Endothelial cell of umbilical vein (primary cell): ENCODE measurements at regions not wholly inside any gene's neighbourhood (a gene's known extent, or its start where the extent isn't known, plus 50 kb on each side); places are given as distances from the start of the nearest gene placed in this dataset.

Experiments used
- BruUV-seq: library from RNA; stranded (reverse); fragments of 400-500 nt; replicated peaks from 2 replicates; lab custom pipeline; 2021; lab: Mats Ljungman, UMichigan
- CTCF ChIA-PET: fragments of 300-600, 350-600 bp; sonication (Branson Sonifier 250); formaldehyde crosslinking; loops from one replicate; lab custom pipeline; 2021; ENCODE audit warnings: antibody characterized with exemption, inconsistent platforms; lab: Charles Lee
- POLR2A ChIA-PET: fragments of 300-600, 350-600 bp; sonication (Branson Sonifier 250); formaldehyde crosslinking; loops from one replicate; lab custom pipeline; 2021; ENCODE audit warnings: antibody characterized with exemption, inconsistent platforms; lab: Charles Lee
- DNase-seq: peaks from one replicate; pipeline ENCODE4 v3.0.0-alpha.2; 2011; ENCODE audit warnings: low read depth, low spot score
- FAIRE-seq: peaks from 2 replicates; lab custom pipeline; 2011; peaks lifted over from hg19 to GRCh38; lab: Jason Lieb, UNC
- H2AFZ ChIP-seq: 2 replicates; pipeline ENCODE4 v1.6.0; 2012; ENCODE audit warnings: low read depth, low read length, control low read depth, inconsistent platforms
- H3K27ac ChIP-seq: 2 replicates; pipeline ENCODE4 v1.5.1; 2011; ENCODE audit warnings: low read depth, mild to moderate bottlenecking, control low read depth, low read length, moderate library complexity; ENCODE audit not compliant: insufficient read depth
- H3K27me3 ChIP-seq, 2 experiments: 2 replicates each; pipeline versions ENCODE4 v1.6.0 to v1.6.1; 2011; ENCODE audit warnings: low read length in 2 of 2, mixed read lengths in 1 of 2; ENCODE audit not compliant: control insufficient read depth in 2 of 2, insufficient read depth in 2 of 2
- H3K36me3 ChIP-seq, 2 experiments: 2 replicates in 1 of 2; 3 replicates in 1 of 2; pipeline ENCODE4 v1.5.1; 2011; ENCODE audit warnings: low read length in 2 of 2, mild to moderate bottlenecking in 1 of 2, moderate library complexity in 1 of 2; ENCODE audit not compliant: control insufficient read depth in 2 of 2, insufficient read depth in 2 of 2; ENCODE audit errors: extremely low read depth in 1 of 2
- H3K4me1 ChIP-seq: 3 replicates; pipeline ENCODE4 v1.5.1; 2011; ENCODE audit warnings: mild to moderate bottlenecking, low read length; ENCODE audit not compliant: control insufficient read depth, insufficient read depth; ENCODE audit errors: extremely low read depth
- H3K4me2 ChIP-seq: 2 replicates; pipeline ENCODE4 v1.6.1; 2011; ENCODE audit warnings: low read length, control low read depth, mixed read lengths; ENCODE audit not compliant: insufficient read depth
- H3K4me3 ChIP-seq, 3 experiments: fragments of 200-600 bp in 1 of 3; sonication (generic), shearing (Covaris generic) in 1 of 3; replicated peaks in 1 of 3; 2 replicates each; pipeline ENCODE4 v1.5.1; 2011 to 2016; ENCODE audit warnings: control low read depth in 3 of 3, low read length in 3 of 3, mild to moderate bottlenecking in 2 of 3, inconsistent platforms in 1 of 3, low read depth in 1 of 3, moderate library complexity in 1 of 3; ENCODE audit not compliant: insufficient read depth in 1 of 3
- H3K79me2 ChIP-seq: 2 replicates; pipeline ENCODE4 v1.6.0; 2012; ENCODE audit warnings: low read length, inconsistent platforms; ENCODE audit not compliant: control insufficient read depth, insufficient read depth
- H3K9ac ChIP-seq: replicated peaks from 2 replicates; pipeline ENCODE3; 2011; ENCODE audit warnings: low read length, control low read depth; ENCODE audit not compliant: insufficient read depth; ENCODE audit errors: extremely low read depth
- H3K9me1 ChIP-seq: replicated peaks from 3 replicates; pipeline ENCODE4 v1.6.0; 2011; ENCODE audit warnings: mild to moderate bottlenecking, low read length; ENCODE audit not compliant: control insufficient read depth, insufficient read depth; ENCODE audit errors: extremely low read depth
- H3K9me3 ChIP-seq: replicated peaks from 2 replicates; pipeline ENCODE4 v1.5.1; 2012; ENCODE audit warnings: low read length, inconsistent platforms; ENCODE audit not compliant: control insufficient read depth, insufficient read depth
- H4K20me1 ChIP-seq: replicated peaks from 2 replicates; pipeline ENCODE3; 2011; ENCODE audit warnings: mild to moderate bottlenecking, low read length; ENCODE audit not compliant: control insufficient read depth, insufficient read depth; ENCODE audit errors: extremely low read depth
- EZH2 ChIP-seq: IDR thresholded peaks from 2 replicates; pipeline ENCODE4 v1.6.1; 2012; ENCODE audit warnings: borderline replicate concordance, low read depth, mild to moderate bottlenecking, moderate library complexity, low read length, inconsistent platforms; ENCODE audit not compliant: severe bottlenecking
- FOS ChIP-seq: IDR thresholded peaks from 2 replicates; pipeline ENCODE4 v1.6.1; 2011; ENCODE audit warnings: mild to moderate bottlenecking, low read length, moderate library complexity, borderline replicate concordance; ENCODE audit not compliant: insufficient read depth
- GATA2 ChIP-seq: IDR thresholded peaks from 2 replicates; pipeline ENCODE4 v1.7.0; 2011; ENCODE audit warnings: low read depth, mild to moderate bottlenecking, moderate library complexity, mixed read lengths, low read length; ENCODE audit not compliant: insufficient read length, insufficient read depth
- JUN ChIP-seq: IDR thresholded peaks from 2 replicates; pipeline ENCODE4 v1.6.1; 2011; ENCODE audit warnings: borderline replicate concordance, low read depth; ENCODE audit not compliant: insufficient read length, insufficient read depth
- MAX ChIP-seq: IDR thresholded peaks from 2 replicates; pipeline ENCODE4 v1.6.1; 2011; ENCODE audit not compliant: insufficient read depth, insufficient read length
- MYC ChIP-seq: IDR thresholded peaks from one replicate; pipeline ENCODE4 v1.6.1; 2011; ENCODE audit warnings: mild to moderate bottlenecking, low read depth, low read length
- POLR2A ChIP-seq: IDR thresholded peaks from 2 replicates; pipeline ENCODE4 v1.6.1; 2012; ENCODE audit warnings: low read depth, mild to moderate bottlenecking, control low read depth, low read length
- POLR2AphosphoS5 ChIP-seq: IDR thresholded peaks from 2 replicates; pipeline ENCODE4 v1.6.1; 2012; ENCODE audit warnings: low read depth, mild to moderate bottlenecking, control low read depth, low read length, moderate library complexity; ENCODE audit not compliant: insufficient read depth
- dilution Hi-C: fragments of 300-500 bp; cut with MboI; formaldehyde crosslinking; loops from one replicate; pipeline ENCODE4 v1.15.0; 2019; ENCODE audit warnings: low sequenced_read_pairs; ENCODE audit not compliant: extremely low pct_ligation_motif_present
- intact Hi-C: fragments of 100-400 bp; cut with micrococcal nuclease; formaldehyde crosslinking; loops from one replicate; pipeline ENCODE4 v1.10.0; 2022
- TF ChIP-seq, protein P1 (sequence below), 2 donors: IDR thresholded peaks; 1 replicate in 1 of 2; 2 replicates in 1 of 2; pipeline ENCODE4 v1.5.1; 2011; ENCODE audit warnings: low read length in 2 of 2, mild to moderate bottlenecking in 2 of 2, moderate library complexity in 2 of 2, control low read depth in 1 of 2, inconsistent platforms in 1 of 2, low read depth in 1 of 2; ENCODE audit not compliant: insufficient read depth in 1 of 2; ENCODE audit errors: extremely low read depth in 1 of 2

DNA sequence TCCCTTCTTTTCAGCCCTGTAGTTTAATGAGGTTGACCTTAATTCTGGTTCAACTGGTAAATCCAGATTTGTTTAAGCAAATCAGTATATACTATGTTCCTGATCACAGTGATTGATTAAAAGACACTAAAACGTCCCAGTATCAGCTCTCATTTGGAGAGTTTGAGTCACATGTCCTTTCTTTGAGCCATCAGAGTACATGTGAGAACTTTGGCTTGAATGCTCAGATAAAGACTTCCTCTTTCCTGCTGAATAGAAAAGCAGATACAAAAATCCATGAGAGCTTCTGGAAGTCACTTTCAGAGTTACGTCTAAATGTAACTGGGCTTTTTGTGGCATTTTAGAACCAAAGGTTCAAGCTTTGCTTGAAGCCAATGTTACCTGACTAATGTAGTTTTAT lies 341.8 kb upstream of the SATB1 start:
- Histone ChIP-seq H4K20me1 (no peaks in the 10 kb centered on the region), H3K9me1 (no peaks in the 10 kb centered on the region), H3K4me3 (no peak overlapping the region), H3K4me2 (no peak overlapping the region), H3K4me1 (no peaks in the 10 kb centered on the region), H3K36me3 (no peaks in the 10 kb centered on the region), H3K9me3 (peaks cover 3% of the 10 kb centered on the region), H3K27ac (no peak overlapping the region), H3K79me2 (no peaks in the 10 kb centered on the region), H3K27me3 (no peaks in the 10 kb centered on the region), H2AFZ (no peak overlapping the region), H3K9ac (no peak overlapping the region)
- ChIA-PET CTCF (no interaction called here), POLR2A (no interaction called here)
- no peak for DNase-seq
- BruUV-seq: no TSS peak
- TF ChIP-seq GATA2 (no peak), POLR2A (no peak), JUN (no peak), POLR2AphosphoS5 (no peak), FOS (no peak), MYC (no peak), EZH2 (no peak), MAX (no peak)
- TF ChIP-seq, protein P1, sequence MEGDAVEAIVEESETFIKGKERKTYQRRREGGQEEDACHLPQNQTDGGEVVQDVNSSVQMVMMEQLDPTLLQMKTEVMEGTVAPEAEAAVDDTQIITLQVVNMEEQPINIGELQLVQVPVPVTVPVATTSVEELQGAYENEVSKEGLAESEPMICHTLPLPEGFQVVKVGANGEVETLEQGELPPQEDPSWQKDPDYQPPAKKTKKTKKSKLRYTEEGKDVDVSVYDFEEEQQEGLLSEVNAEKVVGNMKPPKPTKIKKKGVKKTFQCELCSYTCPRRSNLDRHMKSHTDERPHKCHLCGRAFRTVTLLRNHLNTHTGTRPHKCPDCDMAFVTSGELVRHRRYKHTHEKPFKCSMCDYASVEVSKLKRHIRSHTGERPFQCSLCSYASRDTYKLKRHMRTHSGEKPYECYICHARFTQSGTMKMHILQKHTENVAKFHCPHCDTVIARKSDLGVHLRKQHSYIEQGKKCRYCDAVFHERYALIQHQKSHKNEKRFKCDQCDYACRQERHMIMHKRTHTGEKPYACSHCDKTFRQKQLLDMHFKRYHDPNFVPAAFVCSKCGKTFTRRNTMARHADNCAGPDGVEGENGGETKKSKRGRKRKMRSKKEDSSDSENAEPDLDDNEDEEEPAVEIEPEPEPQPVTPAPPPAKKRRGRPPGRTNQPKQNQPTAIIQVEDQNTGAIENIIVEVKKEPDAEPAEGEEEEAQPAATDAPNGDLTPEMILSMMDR (IDR thresholded peaks at IDR 0.05; ENCODE audit: extremely low read depth in 1 of 2, insufficient read depth in 1 of 2, low read depth in 1 of 2, low read length in 2 of 2): no peak
- FAIRE-seq: no peak
- intact Hi-C loops: no loop called here
- dilution Hi-C loops: no loop called here
